ENCODE measurements at regions not wholly inside any gene's neighbourhood (a gene's known extent, or its start where the extent isn't known, plus 50 kb on each side); places are given as distances from the start of the nearest gene placed in this dataset.

DNA sequence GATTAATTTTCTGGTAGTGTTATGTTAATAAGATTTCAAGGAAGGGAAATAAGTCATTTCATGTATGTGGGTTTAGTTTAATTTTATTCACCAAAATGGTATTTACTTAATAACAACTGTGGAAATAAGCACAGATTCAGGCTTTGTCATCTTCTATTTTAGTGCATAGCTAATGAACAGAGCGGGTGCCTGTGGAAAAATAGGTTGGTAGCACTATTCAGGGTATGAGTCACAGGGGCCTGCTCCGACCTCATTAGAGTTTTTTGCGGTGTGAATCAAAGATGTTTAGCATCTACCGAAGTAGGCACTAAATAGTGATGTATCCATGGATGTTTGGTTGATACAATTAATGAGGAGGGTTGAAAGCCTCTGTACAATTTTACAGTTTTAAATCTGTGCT lies 78.2 kb downstream of the FAT3 start:
- Histone ChIP-seq H3K4me1 (peaks cover 3 to 9% of the 10 kb centered on the region in 2 donors), H3K36me3 (no peaks in the 10 kb centered on the region), H3K4me3 (no peak overlapping the region), H3K9me3 (no peaks in the 10 kb centered on the region), H3K27ac (no peak overlapping the region), H3K27me3 (no peaks in the 10 kb centered on the region)
- TF ChIP-seq, protein P1, sequence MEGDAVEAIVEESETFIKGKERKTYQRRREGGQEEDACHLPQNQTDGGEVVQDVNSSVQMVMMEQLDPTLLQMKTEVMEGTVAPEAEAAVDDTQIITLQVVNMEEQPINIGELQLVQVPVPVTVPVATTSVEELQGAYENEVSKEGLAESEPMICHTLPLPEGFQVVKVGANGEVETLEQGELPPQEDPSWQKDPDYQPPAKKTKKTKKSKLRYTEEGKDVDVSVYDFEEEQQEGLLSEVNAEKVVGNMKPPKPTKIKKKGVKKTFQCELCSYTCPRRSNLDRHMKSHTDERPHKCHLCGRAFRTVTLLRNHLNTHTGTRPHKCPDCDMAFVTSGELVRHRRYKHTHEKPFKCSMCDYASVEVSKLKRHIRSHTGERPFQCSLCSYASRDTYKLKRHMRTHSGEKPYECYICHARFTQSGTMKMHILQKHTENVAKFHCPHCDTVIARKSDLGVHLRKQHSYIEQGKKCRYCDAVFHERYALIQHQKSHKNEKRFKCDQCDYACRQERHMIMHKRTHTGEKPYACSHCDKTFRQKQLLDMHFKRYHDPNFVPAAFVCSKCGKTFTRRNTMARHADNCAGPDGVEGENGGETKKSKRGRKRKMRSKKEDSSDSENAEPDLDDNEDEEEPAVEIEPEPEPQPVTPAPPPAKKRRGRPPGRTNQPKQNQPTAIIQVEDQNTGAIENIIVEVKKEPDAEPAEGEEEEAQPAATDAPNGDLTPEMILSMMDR (IDR thresholded peaks at IDR 0.05), result no peak
- intact Hi-C loops (cut with DNase I), result no loop called here
- DNase-seq (ENCODE audit: low spot score in 2 of 2), result no peak

- H3K36me3 ChIP-seq, result no peaks in the 10 kb centered on the region
- no peaks in the 10 kb centered on the region for H3K27me3 ChIP-seq
- no peak for DNase-seq (ENCODE audit: low spot score in 2 of 2)
- TF ChIP-seq, protein P1 (IDR thresholded peaks at IDR 0.05), result no peak
- no peak overlapping the region for H3K4me3 ChIP-seq
- intact Hi-C loops (cut with DNase I), result no loop called here
- H3K9me3 ChIP-seq, result no peaks in the 10 kb centered on the region
- peaks cover 5 to 17% of the 10 kb centered on the region in 2 donors for H3K4me1 ChIP-seq
- H3K27ac ChIP-seq, result no peak overlapping the region
Measured at GRCh38 chr11:92304271-92304670, 79.7 kb downstream of the FAT3 start.

DNA sequence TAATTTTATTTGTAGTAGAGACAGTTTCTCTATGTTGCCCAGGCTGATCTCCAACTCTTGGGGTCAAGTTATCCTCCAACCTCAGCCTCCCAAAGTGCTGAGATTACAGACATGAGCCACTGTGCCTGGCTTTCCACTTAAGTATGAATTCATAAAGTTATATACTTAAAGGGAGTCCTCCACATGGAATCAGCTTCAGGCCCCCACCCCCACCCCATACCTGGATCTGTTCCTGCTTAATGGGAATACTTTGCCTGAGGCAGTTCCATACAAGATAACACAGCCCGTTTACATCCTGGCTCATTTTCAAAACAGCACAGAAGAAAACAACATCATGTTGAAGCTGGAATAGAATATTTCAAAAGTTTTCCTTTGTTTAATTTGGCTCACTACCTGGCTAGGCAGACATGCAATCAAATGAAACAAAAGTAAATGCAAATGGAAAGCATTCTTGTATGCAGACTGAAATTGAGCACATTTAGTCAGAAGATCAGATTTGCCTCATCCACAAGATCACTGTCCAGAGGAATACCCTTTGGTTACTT lies 82.4 kb downstream of the FAT3 start:
- Histone ChIP-seq H3K36me3 (no peaks in the 10 kb centered on the region), H3K4me1 (peaks cover 5 to 17% of the 10 kb centered on the region in 2 donors), H3K27me3 (no peaks in the 10 kb centered on the region), H3K9me3 (no peaks in the 10 kb centered on the region), H3K4me3 (peak overlapping the region in 1 of 2 donors; percentile 32), H3K27ac (peak overlapping the region in 1 of 2 donors; percentile 24)
- intact Hi-C loops (cut with DNase I), result no loop called here
- no peak for DNase-seq (ENCODE audit: low spot score in 2 of 2)
- TF ChIP-seq, protein P1 (IDR thresholded peaks at IDR 0.05), result no peak

GRCh38 chr11:92308366-92308765 lies 83.7 kb downstream of the FAT3 start:
- no peak overlapping the region for H3K27ac ChIP-seq

DNA sequence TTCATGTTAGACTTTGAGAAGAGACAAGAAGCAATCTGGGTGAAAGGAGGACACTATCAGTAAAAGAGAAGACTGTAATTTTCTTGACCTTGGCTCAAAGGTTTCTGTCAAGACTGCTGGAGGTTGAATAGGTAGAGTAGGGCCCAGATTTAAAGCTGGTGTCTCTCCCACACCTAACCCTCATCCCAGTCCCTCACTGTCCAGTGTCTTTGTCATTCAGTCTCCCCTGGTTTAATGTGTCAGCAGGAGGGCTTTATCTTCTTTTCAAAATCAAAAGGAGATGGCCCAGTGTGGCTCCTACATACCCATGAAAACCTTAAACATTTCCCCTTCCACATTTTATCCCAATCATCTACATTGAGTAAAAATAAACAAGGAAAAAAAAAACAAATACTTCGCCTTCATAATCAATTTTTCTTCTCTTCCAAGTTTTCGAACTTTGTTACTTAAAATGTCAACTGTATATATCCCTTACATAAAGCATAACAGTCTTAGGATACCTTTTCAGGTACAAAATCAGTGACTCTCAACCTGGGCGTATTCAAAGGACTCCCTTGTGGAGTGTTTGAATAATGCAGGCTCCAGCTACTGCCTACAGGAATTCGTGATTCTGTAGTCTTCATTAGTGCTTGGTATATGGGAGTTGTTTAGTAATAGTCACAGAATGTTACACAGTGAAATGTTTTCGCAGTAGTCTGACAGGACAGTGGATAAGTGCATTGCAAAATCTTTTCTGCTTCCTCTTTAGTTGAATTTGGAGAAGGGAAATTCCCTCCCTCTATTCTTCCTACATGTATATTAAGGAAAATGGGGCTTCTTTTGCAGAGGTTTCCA lies 87.2 kb downstream of the FAT3 start:
- Histone ChIP-seq H3K27ac (no peak overlapping the region), H3K4me3 (no peak overlapping the region), H3K27me3 (no peaks in the 10 kb centered on the region), H3K4me1 (peaks cover 15 to 29% of the 10 kb centered on the region in 2 donors), H3K36me3 (no peaks in the 10 kb centered on the region), H3K9me3 (no peaks in the 10 kb centered on the region)
- no peak for DNase-seq (ENCODE audit: low spot score in 2 of 2)
- intact Hi-C loops (cut with DNase I), result loop anchor here (2.0 kb wide), 1 partner anchor 13 kb away; no protein-coding TSS in a partner anchor
- TF ChIP-seq, protein P1 (IDR thresholded peaks at IDR 0.05), result no peak

More at GRCh38 chr11:92308366-92308765, 83.7 kb downstream of the FAT3 start:
- Histone ChIP-seq H3K9me3 (no peaks in the 10 kb centered on the region), H3K4me1 (peaks cover 5 to 17% of the 10 kb centered on the region in 2 donors), H3K27me3 (no peaks in the 10 kb centered on the region), H3K4me3 (no peak overlapping the region), H3K36me3 (no peaks in the 10 kb centered on the region)
- TF ChIP-seq, protein P1 (IDR thresholded peaks at IDR 0.05), result no peak
- DNase-seq (ENCODE audit: low spot score in 2 of 2), result no peak
- intact Hi-C loops (cut with DNase I), result no loop called here

Measured in ascending aorta (tissue), 2 donors.